HG03108 (cell line): ENCODE measurements at regions not wholly inside any gene's neighbourhood (a gene's known extent, or its start where the extent isn't known, plus 50 kb on each side); places are given as distances from the start of the nearest gene placed in this dataset.
"Not testable (repeated sequence)": the region's sequence is repeated elsewhere in the genome, so short reads cannot be mapped to it uniquely, and the experiment has no call there.

Source experiments
- ATAC-seq: cut with Tn5 transposase; IDR thresholded peaks from one replicate; pipeline ENCODE4 v1.9.1; 2021; ENCODE audit warnings: moderate library complexity; ENCODE audit not compliant: unreplicated experiment

- ATAC-seq: no peak
These were observed 296.7 kb upstream of the PROK2 start for GRCh38 chr3:72081471-72082185.

- no peak for ATAC-seq
These were observed 295.9 kb upstream of the PROK2 start for GRCh38 chr3:72080800-72081199.

GRCh38 chr3:72080095-72080494 is 295.1 kb upstream of the PROK2 start:
- ATAC-seq: no peak

- ATAC-seq: no peak
These were observed 294.5 kb upstream of the PROK2 start for GRCh38 chr3:72079369-72079872.

GRCh38 chr3:72078676-72079368 is 293.9 kb upstream of the PROK2 start:
- peak; percentile 28 for ATAC-seq

GRCh38 chr3:72077473-72078259 is 292.7 kb upstream of the PROK2 start:
- peak; percentile 55 for ATAC-seq

- not testable (repeated sequence) for ATAC-seq
These were observed 290.9 kb upstream of the PROK2 start for GRCh38 chr3:72075848-72076247.

GRCh38 chr3:72071624-72072023 is 286.7 kb upstream of the PROK2 start:
- ATAC-seq: no peak

GRCh38 chr3:72070005-72070404 is 285.1 kb upstream of the PROK2 start:
- ATAC-seq: no peak

- no peak for ATAC-seq
These were observed 284.6 kb upstream of the PROK2 start for GRCh38 chr3:72069543-72069942.

- no peak for ATAC-seq
These were observed 283.7 kb upstream of the PROK2 start for GRCh38 chr3:72068621-72069020.

GRCh38 chr3:72067721-72068120 is 282.8 kb upstream of the PROK2 start:
- ATAC-seq: no peak

GRCh38 chr3:72065872-72066641 is 281.1 kb upstream of the PROK2 start:
- ATAC-seq: no peak

- ATAC-seq: no peak
These were observed 280.3 kb upstream of the PROK2 start for GRCh38 chr3:72065236-72065635.

GRCh38 chr3:72064727-72065126 is 279.8 kb upstream of the PROK2 start:
- not testable (repeated sequence) for ATAC-seq

GRCh38 chr3:72062017-72062416 is 277.1 kb upstream of the PROK2 start:
- ATAC-seq: no peak

GRCh38 chr3:72060447-72061034 is 275.6 kb upstream of the PROK2 start:
- ATAC-seq: no peak

GRCh38 chr3:72058493-72059081 is 273.6 kb upstream of the PROK2 start:
- no peak for ATAC-seq

- ATAC-seq: no peak
These were observed 270.5 kb upstream of the PROK2 start for GRCh38 chr3:72055436-72055835.

GRCh38 chr3:72054976-72055375 is 270.0 kb upstream of the PROK2 start:
- no peak for ATAC-seq
